Hepatocyte (in vitro differentiated cells): ENCODE measurements at regions not wholly inside any gene's neighbourhood (a gene's known extent, or its start where the extent isn't known, plus 50 kb on each side); places are given as distances from the start of the nearest gene placed in this dataset.

ENCODE experiments used
- DNase-seq: peaks from one replicate; pipeline ENCODE4 v3.0.0-alpha.2; 2016; ENCODE audit warnings: low spot score
- H2AFZ ChIP-seq: fragments of 200-600 bp; sonication (generic); 2 replicates; pipeline ENCODE4 v1.6.0; 2016; ENCODE audit warnings: antibody characterized with exemption, mild to moderate bottlenecking
- H3K27ac ChIP-seq: fragments of 200-600 bp; sonication (generic); 2 replicates; pipeline ENCODE4 v1.5.1; 2016; ENCODE audit warnings: mild to moderate bottlenecking
- H3K27me3 ChIP-seq: fragments of 200-600 bp; sonication (generic); 2 replicates; pipeline ENCODE4 v1.6.1; 2016
- H3K36me3 ChIP-seq: fragments of 200-600 bp; sonication (generic); replicated peaks from 2 replicates; pipeline ENCODE4 v1.5.1; 2016; ENCODE audit warnings: low read depth; ENCODE audit not compliant: insufficient read depth
- H3K4me1 ChIP-seq: fragments of 200-600 bp; sonication (generic); 2 replicates; pipeline ENCODE4 v1.5.1; 2016; ENCODE audit warnings: mild to moderate bottlenecking, moderate library complexity; ENCODE audit not compliant: insufficient read depth
- H3K4me2 ChIP-seq: fragments of 200-600 bp; sonication (generic); 2 replicates; pipeline ENCODE4 v1.6.0; 2016
- H3K4me3 ChIP-seq: fragments of 200-600 bp; sonication (generic); 2 replicates; pipeline ENCODE4 v1.5.1; 2016; ENCODE audit warnings: mild to moderate bottlenecking
- H3K79me2 ChIP-seq: fragments of 200-600 bp; sonication (generic); 2 replicates; pipeline ENCODE4 v1.6.0; 2017; ENCODE audit warnings: mild to moderate bottlenecking
- H3K9me2 ChIP-seq: fragments of 200-600 bp; sonication (generic); replicated peaks from 2 replicates; pipeline ENCODE4 v1.6.0; 2017; ENCODE audit warnings: mild to moderate bottlenecking; ENCODE audit not compliant: insufficient read depth
- H3K9me3 ChIP-seq: fragments of 200-600 bp; sonication (generic); 2 replicates; pipeline ENCODE4 v1.5.1; 2016; ENCODE audit warnings: low read depth, mild to moderate bottlenecking
- H4K20me1 ChIP-seq: fragments of 200-600 bp; sonication (generic); 2 replicates; pipeline ENCODE4 v1.6.0; 2016; ENCODE audit warnings: mild to moderate bottlenecking; ENCODE audit not compliant: insufficient read depth, poor library complexity, severe bottlenecking
- CTCF ChIP-seq: fragments of 200-600 bp; sonication (generic); IDR thresholded peaks from 2 replicates; pipeline ENCODE4 v1.5.1; 2016; ENCODE audit warnings: antibody characterized with exemption, mild to moderate bottlenecking; ENCODE audit not compliant: poor library complexity
- EZH2 ChIP-seq: fragments of 200-600 bp; sonication (generic); IDR thresholded peaks from 2 replicates; pipeline ENCODE4 v1.6.1; 2016; ENCODE audit warnings: antibody characterized with exemption, mild to moderate bottlenecking, borderline replicate concordance
- EZH2phosphoT487 ChIP-seq: fragments of 200-600 bp; sonication (generic); IDR thresholded peaks from one replicate; pipeline ENCODE4 v1.6.1; 2018; ENCODE audit warnings: antibody characterized with exemption, mild to moderate bottlenecking, low read depth, moderate library complexity; ENCODE audit not compliant: unreplicated experiment, severe bottlenecking
- WGBS: methylation state at CpG from one replicate; pipeline ENCODE4 v1.1.6; 2016; ENCODE audit warnings: low lambda C conversion rate; ENCODE audit errors: missing lambda C conversion rate; 5-methylcytosine and 5-hydroxymethylcytosine counted together

GRCh38 chr2:123717636-123718334 lies 307.3 kb upstream of the CNTNAP5 start:
- Histone ChIP-seq H3K4me3 (no peak overlapping the region), H3K4me1 (no peaks in the 10 kb centered on the region), H3K79me2 (no peaks in the 10 kb centered on the region), H3K9me2 (no peaks in the 10 kb centered on the region), H3K9me3 (no peaks in the 10 kb centered on the region), H4K20me1 (no peaks in the 10 kb centered on the region), H3K36me3 (no peaks in the 10 kb centered on the region), H3K27ac (no peak overlapping the region), H3K27me3 (no peaks in the 10 kb centered on the region), H3K4me2 (no peak overlapping the region), H2AFZ (no peak overlapping the region)
- no peak for TF ChIP-seq EZH2phosphoT487
- no peak for TF ChIP-seq CTCF
- no peak for TF ChIP-seq EZH2
- DNase-seq = no peak
- 86% methylated on average over 5 of the region's 5 CpGs for WGBS

GRCh38 chr2:123720760-123721159 lies 304.3 kb upstream of the CNTNAP5 start:
- H3K27me3 ChIP-seq = no peaks in the 10 kb centered on the region
- no peak overlapping the region for H3K27ac ChIP-seq
- no peaks in the 10 kb centered on the region for H3K9me2 ChIP-seq
- no peak for TF ChIP-seq EZH2phosphoT487
- no peak for TF ChIP-seq CTCF
- no peak for TF ChIP-seq EZH2
- no peaks in the 10 kb centered on the region for H3K9me3 ChIP-seq
- H3K4me1 ChIP-seq = no peaks in the 10 kb centered on the region
- no peaks in the 10 kb centered on the region for H3K79me2 ChIP-seq
- DNase-seq = no peak
- WGBS = 68% methylated on average over 4 of the region's 4 CpGs
- no peak overlapping the region for H3K4me2 ChIP-seq
- no peaks in the 10 kb centered on the region for H4K20me1 ChIP-seq
- no peak overlapping the region for H3K4me3 ChIP-seq
- no peak overlapping the region for H2AFZ ChIP-seq
- H3K36me3 ChIP-seq = no peaks in the 10 kb centered on the region

- H3K36me3 ChIP-seq = no peaks in the 10 kb centered on the region
- H3K4me3 ChIP-seq = no peak overlapping the region
- H3K9me2 ChIP-seq = no peaks in the 10 kb centered on the region
- H3K79me2 ChIP-seq = no peaks in the 10 kb centered on the region
- no peaks in the 10 kb centered on the region for H3K4me1 ChIP-seq
- no peaks in the 10 kb centered on the region for H3K9me3 ChIP-seq
- no peaks in the 10 kb centered on the region for H4K20me1 ChIP-seq
- no peak overlapping the region for H3K27ac ChIP-seq
- no peaks in the 10 kb centered on the region for H3K27me3 ChIP-seq
- no peak overlapping the region for H2AFZ ChIP-seq
- H3K4me2 ChIP-seq = no peak overlapping the region
- WGBS = 96% methylated on average over 2 of the region's 2 CpGs
- DNase-seq = no peak
- TF ChIP-seq EZH2 = no peak
- TF ChIP-seq CTCF = no peak
- TF ChIP-seq EZH2phosphoT487 = no peak
Observed at GRCh38 chr2:123723706-123724105, 301.4 kb upstream of the CNTNAP5 start.

- TF ChIP-seq EZH2phosphoT487 (no peak), EZH2 (no peak), CTCF (no peak)
- H3K4me2 ChIP-seq = no peak overlapping the region
- H3K36me3 ChIP-seq = no peaks in the 10 kb centered on the region
- no peaks in the 10 kb centered on the region for H4K20me1 ChIP-seq
- H2AFZ ChIP-seq = no peak overlapping the region
- peak; percentile 4 for DNase-seq
- H3K4me1 ChIP-seq = no peaks in the 10 kb centered on the region
- H3K9me3 ChIP-seq = no peaks in the 10 kb centered on the region
- H3K27me3 ChIP-seq = no peaks in the 10 kb centered on the region
- H3K79me2 ChIP-seq = no peaks in the 10 kb centered on the region
- no peak overlapping the region for H3K27ac ChIP-seq
- H3K9me2 ChIP-seq = no peaks in the 10 kb centered on the region
- H3K4me3 ChIP-seq = no peak overlapping the region
Observed at GRCh38 chr2:123732563-123732962, 292.5 kb upstream of the CNTNAP5 start.
